GM10266 (cell line): ENCODE measurements at regions not wholly inside any gene's neighbourhood (a gene's known extent, or its start where the extent isn't known, plus 50 kb on each side); places are given as distances from the start of the nearest gene placed in this dataset.

Experiments used
- DNase-seq: peaks from one replicate; pipeline ENCODE4 v3.0.0; 2012; ENCODE audit errors: extremely low spot score
- TF ChIP-seq, protein P1 (sequence below): IDR thresholded peaks from 2 replicates; pipeline ENCODE4 v1.5.1; 2012; ENCODE audit warnings: mild to moderate bottlenecking, low read depth; ENCODE audit not compliant: control insufficient read depth, insufficient read depth; ENCODE audit errors: missing control alignments

DNA sequence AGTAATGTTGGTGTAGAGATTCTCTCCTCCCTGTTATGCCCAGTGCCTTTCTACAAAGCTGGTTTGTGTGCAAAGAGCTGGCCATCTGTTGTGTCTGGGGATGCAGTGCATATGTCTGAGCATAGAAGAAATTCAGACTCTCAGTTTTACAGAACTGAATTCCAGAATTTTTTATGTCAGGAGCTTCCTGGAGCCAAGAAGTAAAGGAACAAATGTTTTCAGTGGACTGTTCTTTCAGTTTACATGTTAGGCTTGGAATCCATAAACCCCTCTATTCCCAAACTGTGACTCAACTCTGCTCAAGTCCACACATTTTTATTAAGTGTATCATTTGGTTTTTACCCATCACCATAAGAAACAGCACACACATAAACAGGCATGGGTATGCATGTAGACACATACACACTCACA is 366.0 kb downstream of the BRINP1 start:
- TF ChIP-seq, protein P1, sequence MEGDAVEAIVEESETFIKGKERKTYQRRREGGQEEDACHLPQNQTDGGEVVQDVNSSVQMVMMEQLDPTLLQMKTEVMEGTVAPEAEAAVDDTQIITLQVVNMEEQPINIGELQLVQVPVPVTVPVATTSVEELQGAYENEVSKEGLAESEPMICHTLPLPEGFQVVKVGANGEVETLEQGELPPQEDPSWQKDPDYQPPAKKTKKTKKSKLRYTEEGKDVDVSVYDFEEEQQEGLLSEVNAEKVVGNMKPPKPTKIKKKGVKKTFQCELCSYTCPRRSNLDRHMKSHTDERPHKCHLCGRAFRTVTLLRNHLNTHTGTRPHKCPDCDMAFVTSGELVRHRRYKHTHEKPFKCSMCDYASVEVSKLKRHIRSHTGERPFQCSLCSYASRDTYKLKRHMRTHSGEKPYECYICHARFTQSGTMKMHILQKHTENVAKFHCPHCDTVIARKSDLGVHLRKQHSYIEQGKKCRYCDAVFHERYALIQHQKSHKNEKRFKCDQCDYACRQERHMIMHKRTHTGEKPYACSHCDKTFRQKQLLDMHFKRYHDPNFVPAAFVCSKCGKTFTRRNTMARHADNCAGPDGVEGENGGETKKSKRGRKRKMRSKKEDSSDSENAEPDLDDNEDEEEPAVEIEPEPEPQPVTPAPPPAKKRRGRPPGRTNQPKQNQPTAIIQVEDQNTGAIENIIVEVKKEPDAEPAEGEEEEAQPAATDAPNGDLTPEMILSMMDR: no peak
- no peak for DNase-seq

DNA sequence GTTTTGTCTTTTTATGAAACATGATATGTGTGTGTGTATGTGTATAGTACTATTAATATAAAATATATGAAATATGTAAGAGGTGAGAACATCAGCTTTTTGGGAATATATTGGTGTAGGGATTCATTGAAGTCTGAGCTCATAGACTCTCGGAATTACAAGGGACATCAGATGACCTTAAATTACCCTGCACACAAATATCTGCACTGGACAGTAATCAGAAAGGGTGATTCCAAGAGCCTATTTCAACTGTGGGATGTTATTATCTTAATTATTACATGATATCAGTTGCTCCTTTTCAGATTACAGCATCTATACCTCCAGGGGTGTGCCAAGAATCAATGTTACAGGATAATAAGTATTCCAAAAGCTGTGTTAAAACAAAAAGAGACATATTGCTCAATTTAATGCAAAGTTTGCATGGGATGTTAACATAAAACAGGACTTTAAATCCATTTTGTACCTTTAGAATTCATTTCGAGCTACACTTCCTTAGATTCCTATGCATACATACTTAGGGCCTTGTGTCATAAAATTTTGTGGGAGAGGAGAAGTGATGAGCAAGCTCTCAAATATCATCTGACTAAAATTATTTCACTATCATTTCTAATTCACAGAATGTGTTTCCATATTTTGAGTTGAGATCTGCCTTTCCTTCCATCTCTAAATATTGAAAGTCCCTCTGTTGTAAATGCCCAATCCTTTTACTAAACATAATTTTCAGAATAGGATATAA is 365.2 kb downstream of the BRINP1 start:
- TF ChIP-seq, protein P1: no peak
- no peak for DNase-seq

DNA sequence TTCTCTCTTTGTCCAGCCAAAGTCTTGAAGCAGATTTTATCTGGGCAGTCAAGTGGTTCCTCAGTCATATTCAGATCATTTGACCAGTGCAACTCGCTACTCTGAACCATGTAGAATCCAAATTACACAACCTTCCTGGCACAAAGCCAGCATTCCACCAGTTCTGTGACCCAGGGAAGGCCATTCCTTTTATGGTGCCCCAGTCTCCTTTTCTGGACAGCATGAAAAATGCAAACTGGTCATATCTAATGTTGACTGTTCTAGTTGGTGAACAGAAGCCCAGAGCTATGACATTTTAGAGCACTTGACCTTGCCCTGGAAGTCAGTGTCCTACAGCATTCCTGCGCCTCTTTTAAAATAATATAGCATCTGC is 364.6 kb downstream of the BRINP1 start:
- TF ChIP-seq, protein P1: no peak
- no peak for DNase-seq

DNA sequence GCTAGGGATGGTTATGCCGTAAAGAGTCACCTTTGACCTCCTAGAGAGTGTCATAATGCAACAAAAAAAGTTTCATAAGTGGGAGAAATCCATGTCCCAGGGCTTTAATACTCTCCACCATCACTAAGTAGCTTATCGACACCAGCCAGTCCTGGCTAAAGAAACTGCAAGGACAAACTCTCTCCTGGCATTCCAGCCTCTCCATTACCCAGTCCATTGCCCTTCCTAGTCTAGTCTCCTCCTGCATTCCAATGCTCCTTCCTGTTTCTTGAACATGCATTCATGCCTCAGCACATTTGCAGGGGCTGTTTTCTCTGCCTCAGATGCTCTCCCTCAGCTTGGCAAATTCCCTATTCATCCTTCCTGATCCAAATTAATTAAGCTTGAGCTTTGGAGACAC is 364.1 kb downstream of the BRINP1 start:
- TF ChIP-seq, protein P1: no peak
- no peak for DNase-seq

DNA sequence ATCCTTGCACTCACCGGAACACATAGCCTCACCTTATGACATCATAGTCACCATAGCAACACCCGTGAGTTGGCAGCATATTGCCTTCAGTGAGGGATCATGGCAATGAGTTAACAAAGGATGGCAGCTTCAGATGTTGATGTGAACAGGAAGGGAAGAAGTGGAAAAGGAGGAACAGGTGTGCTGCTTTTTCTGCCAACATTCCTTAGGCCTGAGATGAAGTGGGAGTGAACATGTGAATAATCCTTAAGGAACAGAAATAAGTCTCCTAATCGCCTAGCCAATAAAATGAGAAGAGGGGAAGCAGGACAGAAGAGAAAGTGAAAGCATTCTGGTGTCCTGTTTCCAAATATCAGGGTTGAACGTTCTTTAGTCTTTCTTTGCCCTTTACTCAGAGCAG is 360.0 kb downstream of the BRINP1 start:
- TF ChIP-seq, protein P1: no peak
- DNase-seq: no peak

DNA sequence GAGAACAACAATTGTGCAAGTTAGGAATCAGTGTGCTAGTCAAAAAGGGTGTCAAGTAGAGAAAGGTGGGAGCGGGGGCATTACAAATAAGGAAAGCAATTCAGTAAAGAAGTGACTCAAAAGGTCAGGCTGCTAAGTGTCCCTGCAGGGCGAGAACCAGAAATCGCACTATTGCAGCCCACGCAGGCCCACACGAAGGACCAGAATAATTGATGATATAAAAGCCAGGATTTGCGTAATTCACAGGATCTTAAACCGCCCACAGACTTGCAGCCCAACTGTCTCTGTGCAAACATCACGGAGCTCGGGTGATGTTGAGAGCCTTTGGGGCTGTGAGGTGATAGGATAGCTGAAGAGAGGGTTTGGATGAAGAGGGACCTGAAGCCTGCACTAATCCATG is 349.0 kb downstream of the BRINP1 start:
- DNase-seq: no peak
- TF ChIP-seq, protein P1: no peak

DNA sequence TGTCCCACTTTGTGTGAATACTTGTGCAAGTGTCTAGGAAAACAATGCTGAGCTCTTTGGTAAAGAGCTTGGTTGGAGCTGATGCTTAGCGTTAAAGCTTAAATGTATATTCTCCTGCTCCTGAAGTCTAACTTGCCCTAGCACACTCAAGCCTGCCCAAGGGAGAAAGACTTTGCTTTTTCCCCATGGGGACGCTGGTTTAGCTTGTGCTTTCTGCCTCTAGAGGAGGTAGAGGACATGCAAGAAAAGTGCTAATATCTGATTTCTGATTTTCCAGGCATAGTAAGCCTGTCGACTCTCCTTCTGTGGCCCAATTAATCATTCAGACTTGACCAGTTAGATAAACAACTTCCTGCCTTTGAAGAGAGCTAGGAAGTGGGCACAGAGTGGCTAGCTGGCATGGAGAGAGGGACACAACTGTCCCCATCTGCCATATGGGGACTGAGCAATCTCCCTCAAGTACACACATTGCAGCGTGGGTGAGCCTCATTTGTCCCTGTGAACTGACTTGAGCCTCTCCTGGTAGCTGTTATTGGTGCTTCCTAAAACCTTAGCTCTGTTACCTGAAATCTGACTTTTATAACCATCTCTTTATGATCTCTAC is 348.4 kb downstream of the BRINP1 start:
- DNase-seq: no peak
- TF ChIP-seq, protein P1: no peak
